Gastrocnemius medialis (tissue), 4 donors: ENCODE measurements at regions not wholly inside any gene's neighbourhood (a gene's known extent, or its start where the extent isn't known, plus 50 kb on each side); places are given as distances from the start of the nearest gene placed in this dataset.

ENCODE experiments used
- CTCF ChIP-seq, 5 experiments: fragments of 450-650 bp in 3 of 5; fragments of 200-600 bp in 2 of 5; sonication (generic) in 2 of 5; IDR thresholded peaks in 4 of 5; conservative IDR thresholded peaks in 1 of 5; 1 replicate in 4 of 5; 2 replicates in 1 of 5; pipeline ENCODE4 v1.5.1; 2016 to 2019; ENCODE audit warnings: antibody characterized with exemption in 5 of 5, mild to moderate bottlenecking in 3 of 5, moderate library complexity in 3 of 5
- POLR2A ChIP-seq, 2 donors: fragments of 450-650 bp; IDR thresholded peaks; one replicate each; pipeline ENCODE4 v1.6.1; 2017; ENCODE audit warnings: antibody characterized with exemption in 2 of 2, mild to moderate bottlenecking in 2 of 2, moderate library complexity in 2 of 2

GRCh38 chr9:117873664-117874063 lies 169.5 kb downstream of the TLR4 start:
- TF ChIP-seq CTCF (IDR thresholded peaks at IDR 0.05 in 4 of 5, conservative IDR thresholded peaks at IDR 0.05 in 1 of 5): no peak
- TF ChIP-seq POLR2A (IDR thresholded peaks at IDR 0.05): no peak
